GM12872 (cell line): ENCODE measurements at regions not wholly inside any gene's neighbourhood (a gene's known extent, or its start where the extent isn't known, plus 50 kb on each side); places are given as distances from the start of the nearest gene placed in this dataset.

Experiments used
- CTCF ChIP-seq: IDR thresholded peaks from 3 replicates; pipeline ENCODE4 v1.5.1; 2011; ENCODE audit warnings: low read depth, mild to moderate bottlenecking, low read length, moderate library complexity; ENCODE audit not compliant: insufficient read depth

GRCh38 chr2:15061268-15061667 is 428.8 kb downstream of the LRATD1 start:
- no peak for TF ChIP-seq CTCF

- no peak for TF ChIP-seq CTCF
Observed at GRCh38 chr2:15066138-15066537, 433.6 kb downstream of the LRATD1 start.

- no peak for TF ChIP-seq CTCF
Observed at GRCh38 chr2:15069149-15069548, 436.6 kb downstream of the LRATD1 start.

GRCh38 chr2:15072836-15073235 is 440.3 kb downstream of the LRATD1 start:
- TF ChIP-seq CTCF, result no peak

- TF ChIP-seq CTCF, result no peak
Observed at GRCh38 chr2:15073664-15074063, 441.1 kb downstream of the LRATD1 start.

- no peak for TF ChIP-seq CTCF
Observed at GRCh38 chr2:15074319-15074718, 441.8 kb downstream of the LRATD1 start.

- TF ChIP-seq CTCF, result no peak
Observed at GRCh38 chr2:15074751-15075700, 442.5 kb downstream of the LRATD1 start.
